ENCODE measurements at regions not wholly inside any gene's neighbourhood (a gene's known extent, or its start where the extent isn't known, plus 50 kb on each side); places are given as distances from the start of the nearest gene placed in this dataset.

DNA sequence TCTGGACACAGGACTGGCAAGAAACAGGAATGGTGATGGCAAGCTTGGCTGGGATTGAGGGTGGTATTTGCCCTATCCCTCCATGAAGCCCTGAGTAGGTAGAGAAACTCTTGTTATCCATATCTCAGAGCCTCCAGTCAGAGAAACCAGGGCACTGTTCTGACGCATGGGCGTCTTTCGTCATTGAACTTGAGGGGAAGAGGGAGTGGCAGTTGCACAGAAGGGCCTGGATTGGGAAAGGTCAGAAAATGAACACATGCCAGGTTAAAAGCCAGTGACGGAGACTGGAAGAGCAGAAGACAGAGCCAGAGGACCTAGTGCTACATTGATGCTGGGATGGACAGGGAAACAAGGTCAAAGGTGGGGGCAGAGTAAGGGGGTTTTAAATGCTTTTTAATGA, 516.7 kb downstream of the PLPP3 start:
- DNase-seq, result no peak

GRCh38 chr1:56061824-56062223, 517.5 kb downstream of the PLPP3 start:
- no peak for DNase-seq

DNA sequence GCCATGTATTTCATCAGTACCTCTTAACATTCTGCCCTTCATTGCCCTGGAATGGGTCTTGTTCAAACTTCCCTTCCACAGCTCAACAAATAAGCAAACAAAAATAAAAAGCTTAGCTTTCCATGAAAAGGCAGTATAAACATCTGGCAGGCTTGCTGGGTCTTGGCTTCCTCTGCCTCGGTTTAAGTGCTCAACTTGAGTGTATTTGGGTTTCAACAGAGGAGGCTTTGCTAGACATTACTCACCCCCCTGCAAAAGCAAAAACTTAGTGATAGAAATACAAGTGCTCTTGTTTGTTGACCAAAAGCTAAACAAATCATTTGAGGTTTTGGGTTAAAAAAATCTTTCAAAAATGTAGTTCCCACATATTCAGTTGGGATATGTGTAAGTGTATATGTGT, 518.5 kb downstream of the PLPP3 start:
- DNase-seq, result no peak

GRCh38 chr1:56057466-56058405, 521.6 kb downstream of the PLPP3 start:
- DNase-seq, result no peak

- no peak for DNase-seq
Measured at GRCh38 chr1:56056438-56057287, 522.7 kb downstream of the PLPP3 start.

DNA sequence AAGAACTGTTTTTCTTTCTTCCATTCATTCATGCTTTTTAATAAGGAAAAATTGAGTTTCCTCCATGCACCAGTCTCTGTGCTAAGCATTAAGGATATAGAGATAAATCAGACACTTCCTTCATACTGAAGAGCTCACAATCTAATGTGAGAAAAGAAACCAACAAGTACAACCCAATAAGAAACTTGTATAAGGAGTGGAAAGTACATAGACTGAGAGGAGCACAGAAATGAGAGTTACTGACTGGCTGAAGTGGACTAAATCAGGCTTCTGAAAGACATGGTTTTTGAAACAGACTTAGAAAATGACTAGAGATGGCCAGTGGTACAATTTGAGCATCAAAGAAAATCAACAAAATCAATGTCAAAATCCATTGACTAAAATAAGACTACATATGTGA, 524.4 kb downstream of the PLPP3 start:
- DNase-seq, result no peak

DNA sequence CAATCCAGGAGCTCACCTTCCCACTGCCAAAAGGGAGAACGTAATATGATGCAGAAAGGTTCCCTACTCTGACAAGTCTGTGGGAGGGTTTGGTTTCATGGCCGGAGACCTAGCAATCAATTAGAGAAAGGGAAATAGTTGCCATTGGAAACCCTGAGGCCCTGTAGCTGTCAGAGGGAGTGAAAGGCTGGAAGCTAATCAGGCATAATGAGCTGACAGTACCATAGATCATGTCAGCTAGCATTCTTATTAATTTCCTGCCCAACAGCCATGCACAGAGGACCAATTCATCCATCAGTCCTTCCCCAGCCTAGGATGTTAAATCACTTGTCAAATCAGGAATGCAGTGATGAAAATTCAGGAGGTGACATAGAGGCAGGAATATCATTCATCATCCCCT, 527.3 kb downstream of the PLPP3 start:
- no peak for DNase-seq

DNA sequence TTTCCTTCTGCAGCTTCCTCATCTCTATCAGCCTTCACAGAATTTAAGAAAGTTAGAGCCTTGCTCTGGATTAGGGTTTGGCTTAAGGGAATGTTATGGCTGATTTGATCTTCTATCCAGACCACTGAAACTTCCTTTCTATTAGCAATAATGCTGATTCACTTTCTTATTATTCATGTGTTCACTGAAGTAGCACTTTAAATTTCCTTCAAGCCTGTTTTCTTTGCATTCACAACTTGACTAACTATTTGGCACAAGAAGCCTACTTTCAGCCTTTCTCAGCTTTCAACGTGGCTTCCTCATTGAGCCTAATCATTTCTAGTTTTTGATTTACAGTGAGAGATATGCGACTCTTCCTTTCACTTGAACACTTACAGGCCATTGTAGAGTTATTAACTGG, 528.5 kb downstream of the PLPP3 start:
- no peak for DNase-seq

GRCh38 chr1:56045477-56045876, 533.9 kb downstream of the PLPP3 start:
- no peak for DNase-seq

DNA sequence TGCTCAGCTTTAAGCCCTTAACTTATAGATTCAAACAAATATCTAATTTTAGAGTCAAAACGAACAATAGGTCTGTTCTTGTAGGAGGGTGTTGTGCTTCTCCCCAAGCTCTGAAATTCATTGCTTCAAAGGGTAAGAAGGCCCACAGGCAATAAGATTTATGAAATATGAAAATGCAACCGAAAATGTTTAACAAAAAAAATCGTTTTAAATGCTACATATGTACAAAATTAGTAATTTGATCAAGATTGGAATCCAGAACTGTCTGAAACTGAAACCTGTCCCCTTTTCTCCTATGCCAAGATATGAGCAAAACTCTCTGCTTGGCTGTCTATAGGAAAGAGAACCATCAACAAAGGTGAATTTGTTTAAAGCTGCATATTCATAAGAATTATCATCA, 534.3 kb downstream of the PLPP3 start:
- no peak for DNase-seq

- DNase-seq, result no peak
Measured at GRCh38 chr1:56036479-56036878, 542.9 kb downstream of the PLPP3 start.

- no peak for DNase-seq
Measured at GRCh38 chr1:56034847-56035481, 544.4 kb downstream of the PLPP3 start.

DNA sequence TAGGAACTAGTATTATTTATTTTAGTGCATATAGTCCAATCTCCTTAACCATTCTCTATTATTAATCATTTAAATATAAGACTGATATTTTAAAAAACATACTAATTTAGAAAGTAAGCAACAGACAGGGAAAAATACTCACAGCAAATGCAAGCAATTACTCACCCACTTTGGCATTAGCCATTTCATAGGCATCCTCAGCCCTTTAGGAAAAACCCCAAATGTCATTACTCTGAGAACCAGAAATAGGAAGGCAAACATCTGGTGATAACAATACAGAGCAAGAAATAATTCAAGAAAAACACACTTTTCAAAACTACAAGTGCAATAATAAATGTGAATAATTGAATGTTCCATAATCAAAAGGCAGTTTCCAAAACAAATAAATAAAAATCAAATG, 545.1 kb downstream of the PLPP3 start:
- no peak for DNase-seq

- no peak for DNase-seq
Measured at GRCh38 chr1:56033321-56034037, 545.9 kb downstream of the PLPP3 start.

GRCh38 chr1:56032096-56032676, 547.2 kb downstream of the PLPP3 start:
- DNase-seq, result no peak

DNA sequence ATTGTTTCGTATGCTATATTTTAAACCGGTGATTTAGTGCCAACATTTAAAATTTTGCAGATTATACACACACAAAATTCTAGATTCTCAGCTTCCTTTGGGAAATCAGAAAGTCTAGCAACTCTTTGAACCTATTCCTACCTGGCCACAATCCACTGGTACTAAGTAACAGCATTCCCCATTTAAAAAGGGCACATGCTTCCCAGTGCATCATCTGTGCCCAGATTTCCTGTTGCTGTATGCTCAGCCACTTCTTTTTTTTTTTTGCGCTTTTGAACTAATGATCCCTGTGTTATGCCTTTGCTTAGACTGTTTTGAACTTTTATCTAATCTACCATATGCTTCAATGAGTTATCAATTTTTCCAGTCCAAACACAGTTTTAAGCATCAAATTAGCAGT, 548.4 kb downstream of the PLPP3 start:
- no peak for DNase-seq

DNA sequence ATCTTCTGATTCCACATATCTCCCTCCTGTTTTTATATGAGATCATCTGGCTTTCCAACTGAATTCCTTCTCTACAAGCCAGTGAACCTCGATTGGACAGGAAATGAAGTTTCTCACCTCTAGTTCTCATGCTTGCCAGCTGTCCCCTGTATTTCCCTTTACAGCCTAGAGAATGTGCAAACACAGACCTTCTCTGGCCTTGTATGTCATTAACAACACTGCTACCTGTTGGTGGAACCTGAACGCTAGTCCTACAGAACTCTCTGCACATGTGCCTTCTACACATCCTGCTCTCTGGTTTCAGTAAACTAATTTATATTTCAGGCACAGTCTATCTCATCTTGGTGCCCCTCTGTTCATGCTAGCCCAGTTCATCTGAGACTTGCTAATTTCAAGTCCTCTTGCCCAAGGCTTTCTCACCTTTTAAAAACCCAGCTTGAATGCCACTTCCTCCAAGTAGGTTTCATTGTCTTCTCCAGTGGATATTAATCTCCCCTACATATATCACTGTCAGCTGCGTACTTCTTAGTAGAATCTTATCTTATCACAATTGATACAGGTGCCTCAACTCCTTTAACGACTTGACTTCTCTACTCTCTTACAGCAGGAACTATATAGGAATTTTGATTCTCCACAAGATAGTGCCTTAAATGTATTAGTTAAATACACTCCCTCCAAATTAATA, 549.9 kb downstream of the PLPP3 start:
- no peak for DNase-seq

DNA sequence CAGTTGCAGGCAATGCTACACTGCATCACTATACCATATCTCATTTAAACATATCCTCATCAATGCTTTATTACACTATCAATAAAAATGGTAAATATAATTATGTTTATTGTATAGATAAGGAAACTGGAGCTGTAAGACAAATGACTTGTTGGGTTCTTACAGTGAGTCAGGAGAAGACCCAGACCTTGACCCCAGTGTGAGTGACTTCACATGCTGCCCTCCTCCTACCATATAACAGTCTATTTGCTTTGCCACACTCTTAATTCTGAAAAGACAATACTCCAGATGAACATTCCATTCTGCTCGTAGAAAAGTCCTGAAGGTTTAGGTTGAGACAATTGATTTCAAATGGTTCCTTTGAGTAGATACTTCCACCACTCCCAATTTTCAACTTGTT, 550.5 kb downstream of the PLPP3 start:
- DNase-seq, result no peak

- DNase-seq, result no peak
Measured at GRCh38 chr1:56028244-56028643, 551.1 kb downstream of the PLPP3 start.

GRCh38 chr1:56025942-56026341, 553.4 kb downstream of the PLPP3 start:
- DNase-seq, result no peak

DNA sequence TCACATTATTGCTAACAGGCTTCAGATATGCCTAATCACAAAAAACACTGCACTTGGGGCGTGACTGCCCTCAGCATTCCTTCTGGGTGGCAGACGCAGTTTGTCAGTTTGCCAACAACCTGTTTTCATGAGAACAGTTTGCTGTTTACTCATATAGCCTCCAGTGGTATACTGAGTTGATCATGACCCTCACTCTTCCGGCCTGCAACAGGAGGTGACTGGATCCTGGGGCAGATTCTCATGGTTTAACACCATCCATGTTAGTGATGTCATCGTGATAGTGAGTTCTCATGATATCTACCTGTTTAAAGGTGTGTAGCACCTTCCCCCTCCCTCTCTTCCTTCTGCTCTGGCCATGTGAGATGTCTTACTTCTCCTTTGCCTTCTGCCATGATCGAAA, 555.2 kb downstream of the PLPP3 start:
- no peak for DNase-seq

DNA sequence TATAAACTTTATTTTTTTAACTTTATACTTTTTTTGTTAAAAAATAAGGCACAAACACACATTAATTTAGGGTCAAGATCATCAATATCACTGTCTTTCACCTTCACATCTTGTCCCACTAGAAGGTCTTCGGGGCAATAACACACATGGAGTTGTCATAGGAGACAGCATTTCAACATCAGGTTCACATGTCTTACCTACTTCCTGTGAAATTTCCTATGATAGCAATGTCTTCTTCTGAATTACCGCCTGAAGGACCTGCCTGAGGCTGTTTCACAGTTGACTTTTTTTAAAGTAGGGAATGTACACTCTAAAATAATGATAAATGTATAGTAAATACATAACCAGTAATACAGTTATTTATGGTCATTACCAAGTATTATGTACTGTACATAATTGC, 559.4 kb downstream of the PLPP3 start:
- no peak for DNase-seq

All from NCI-H2107 (cell line).